ENCODE measurements at regions not wholly inside any gene's neighbourhood (a gene's known extent, or its start where the extent isn't known, plus 50 kb on each side); places are given as distances from the start of the nearest gene placed in this dataset.
"Not testable (repeated sequence)": the region's sequence is repeated elsewhere in the genome, so short reads cannot be mapped to it uniquely, and the experiment has no call there.

DNA sequence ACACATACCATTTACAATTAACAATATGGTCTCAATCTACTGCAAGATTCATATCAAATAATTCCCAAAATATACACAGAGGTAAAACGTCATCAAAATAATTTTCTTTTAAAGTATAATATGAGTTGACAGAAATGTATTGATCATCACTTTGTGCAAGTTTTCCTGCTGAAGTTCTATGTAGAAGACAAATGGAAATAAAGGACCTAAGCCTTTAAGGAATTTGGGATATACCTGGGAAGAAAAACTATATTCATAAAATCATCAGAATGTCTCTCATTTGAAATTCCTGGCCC lies 61.1 kb upstream of the DAAM1 start:
- no peak for DNase-seq

DNA sequence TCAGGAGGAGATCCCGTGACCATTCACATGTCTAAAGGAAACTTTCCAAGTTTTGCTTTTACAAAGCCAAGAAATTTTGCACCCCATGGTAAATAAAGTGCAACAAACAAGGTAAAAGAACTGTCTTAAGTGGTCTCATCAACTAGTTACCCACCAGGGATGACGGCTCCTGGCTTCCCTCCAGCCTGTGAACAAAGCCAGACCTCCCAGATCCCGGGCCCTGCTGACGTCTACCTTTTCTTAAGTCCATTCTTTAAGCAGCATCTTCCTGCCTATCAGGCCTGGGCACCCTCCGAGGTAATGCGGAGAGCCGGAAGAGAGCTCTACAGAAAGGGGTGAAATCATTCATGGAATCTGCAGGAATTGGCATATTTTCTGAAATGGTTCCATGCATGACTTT lies 58.0 kb upstream of the DAAM1 start:
- DNase-seq, result no peak

DNA sequence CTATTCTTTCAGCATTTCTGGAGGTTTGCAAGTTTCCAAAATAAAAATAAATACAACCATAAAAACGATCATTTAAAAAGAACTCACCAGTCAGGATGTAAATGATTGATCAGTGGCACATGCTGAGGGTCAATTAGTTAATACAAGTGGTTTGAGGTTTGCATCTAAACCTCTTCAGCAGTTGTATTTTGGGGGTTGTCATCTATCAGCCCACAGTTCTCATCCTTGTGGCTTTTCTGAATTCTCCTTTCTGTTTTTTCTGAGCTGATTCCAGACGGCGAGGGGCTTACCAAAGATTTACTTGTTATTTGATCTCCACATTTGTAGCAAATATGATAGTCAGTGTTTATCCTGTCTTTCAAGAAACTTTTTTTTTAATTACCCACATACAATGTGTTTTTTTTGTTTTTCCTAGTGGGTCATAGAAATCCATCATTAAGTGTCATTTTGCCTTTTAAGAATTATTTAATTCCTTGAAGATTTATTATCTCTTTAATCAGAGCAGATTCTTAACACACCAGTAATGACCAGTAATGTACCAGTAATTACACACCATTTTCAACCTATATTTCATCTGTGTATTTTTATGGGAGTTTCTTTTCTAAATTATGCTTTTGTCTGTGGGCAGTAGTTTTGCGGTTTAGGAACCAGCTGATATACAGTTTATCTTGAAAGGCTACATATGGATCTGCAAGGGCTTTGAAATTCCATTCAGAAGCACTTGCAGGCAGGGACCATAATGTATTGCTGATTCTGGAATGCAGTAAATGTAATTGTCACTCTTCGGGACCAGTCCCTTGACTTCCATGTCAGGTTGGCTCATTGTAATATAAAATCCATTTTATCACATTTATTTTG lies 56.3 kb upstream of the DAAM1 start:
- no peak for DNase-seq

DNA sequence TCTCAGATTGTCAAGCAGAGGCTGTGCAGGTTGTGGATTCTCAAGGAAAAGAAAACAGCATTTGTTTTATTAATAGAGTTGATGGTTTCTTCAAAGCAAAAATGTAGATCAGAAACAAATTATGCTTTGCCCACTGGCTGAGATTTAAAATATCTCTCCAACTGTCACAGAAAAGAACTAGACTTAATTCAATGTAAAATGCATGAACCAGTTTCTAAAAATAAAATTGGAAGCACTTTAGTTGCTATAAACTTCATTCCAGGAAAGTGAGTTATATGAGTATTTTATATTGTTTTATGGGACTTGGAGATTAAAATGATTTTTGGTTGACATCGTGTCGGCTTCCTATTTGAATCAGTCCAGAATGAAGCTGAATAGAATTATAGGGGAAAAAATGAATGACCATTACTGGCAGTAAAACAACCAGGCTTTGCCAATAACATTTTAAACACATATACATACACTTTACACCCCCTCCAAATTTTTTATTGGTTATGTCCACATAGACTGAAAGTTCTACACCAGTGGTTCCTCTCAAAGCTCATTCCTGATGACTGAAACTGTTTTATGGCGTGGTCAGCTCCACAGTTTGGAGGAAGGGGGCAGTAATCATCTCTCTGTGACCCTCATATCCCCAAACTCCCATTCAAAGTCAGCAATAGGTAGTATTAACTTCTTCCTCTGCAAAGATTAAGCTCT lies 55.5 kb upstream of the DAAM1 start:
- DNase-seq, result peak; percentile 33

DNA sequence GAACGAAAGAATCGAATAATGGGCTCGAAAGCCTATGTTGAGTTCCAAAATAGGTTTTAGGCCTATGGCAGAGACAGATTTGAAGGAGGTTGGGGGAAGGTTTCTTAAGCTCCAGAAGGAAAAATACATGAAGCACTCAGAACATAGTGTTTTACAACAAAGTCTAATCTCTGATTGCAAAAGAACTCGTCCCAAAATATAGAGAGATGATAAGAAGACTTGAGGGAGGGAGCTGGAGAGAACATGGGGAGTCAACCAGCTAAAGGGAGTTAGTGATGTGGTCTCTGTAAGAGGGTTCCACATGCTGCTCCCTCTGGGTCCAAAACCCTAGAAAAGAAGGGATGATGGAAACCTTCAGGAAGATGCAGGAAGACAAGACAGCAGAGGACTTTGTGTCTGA lies 54.8 kb upstream of the DAAM1 start:
- no peak for DNase-seq

DNA sequence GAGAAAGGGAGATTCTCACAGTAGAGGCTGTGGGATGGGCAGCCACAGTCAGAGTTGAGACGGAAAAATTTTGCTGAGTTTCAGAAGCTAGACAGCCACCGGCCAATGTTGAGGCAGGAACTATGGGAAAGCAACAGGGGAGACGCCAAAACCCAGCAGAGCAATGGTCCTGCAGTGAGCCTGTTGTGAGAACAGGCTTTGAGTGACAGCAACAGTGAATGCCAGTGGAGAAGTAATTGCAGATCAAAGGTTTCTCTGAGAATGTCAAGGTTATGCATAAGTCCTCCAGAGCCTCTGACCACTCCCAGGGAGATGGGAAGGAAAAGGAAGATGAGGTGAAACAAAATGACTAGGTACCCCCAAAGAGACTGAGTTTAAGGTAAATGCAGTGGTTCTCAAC lies 54.2 kb upstream of the DAAM1 start:
- no peak for DNase-seq

DNA sequence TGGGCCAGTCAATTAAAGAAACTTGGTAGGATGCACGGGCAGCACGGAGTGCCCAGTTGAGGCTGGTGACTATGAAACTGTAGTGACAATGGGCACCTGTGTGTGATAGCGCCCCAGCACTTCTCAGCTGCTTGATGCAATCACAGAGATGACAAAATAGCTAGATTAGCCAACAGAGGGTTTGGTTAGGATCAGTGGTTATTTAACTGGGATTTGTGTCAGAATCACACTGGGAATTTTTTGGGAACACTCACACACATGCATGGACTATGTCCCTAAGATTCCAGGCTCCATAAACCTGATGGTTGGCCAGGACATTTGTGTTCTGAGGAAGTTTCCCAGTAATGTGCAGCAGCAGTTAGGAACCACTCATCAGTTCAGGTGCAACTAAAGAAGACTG lies 51.2 kb upstream of the DAAM1 start:
- DNase-seq, result no peak

DNA sequence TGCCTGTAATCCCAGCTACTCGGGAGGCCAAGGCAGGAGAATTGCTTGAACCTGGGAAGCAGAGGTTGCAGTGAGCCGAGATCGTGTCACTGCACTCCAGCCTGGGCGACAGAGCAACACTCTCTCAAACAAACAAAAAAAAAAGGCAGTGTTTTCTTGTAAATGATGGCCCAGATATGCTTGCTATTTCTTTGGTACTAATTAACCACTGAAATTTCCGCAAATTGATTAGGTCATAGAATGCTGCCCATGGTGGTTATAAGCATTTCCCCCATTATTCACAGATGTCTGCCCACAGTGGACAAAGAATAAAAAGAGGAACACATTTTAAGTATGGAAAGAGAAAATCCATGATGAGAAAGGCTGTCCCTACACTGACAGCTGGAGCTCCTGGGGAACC lies 49.9 kb upstream of the DAAM1 start:
- DNase-seq, result not testable (repeated sequence)

Data from femur (tissue), 1 donor.